VCaP (cell line): ENCODE measurements at regions not wholly inside any gene's neighbourhood (a gene's known extent, or its start where the extent isn't known, plus 50 kb on each side); places are given as distances from the start of the nearest gene placed in this dataset.

Experiments
- H3K27ac ChIP-seq: fragments of 450-650 bp; 2 replicates; pipeline ENCODE4 v1.5.1; 2017
- TF ChIP-seq, protein P1 (sequence below): fragments of 450-650 bp; conservative IDR thresholded peaks from 2 replicates; pipeline ENCODE4 v1.5.1; 2017; ENCODE audit warnings: mild to moderate bottlenecking, moderate library complexity

- TF ChIP-seq, protein P1, sequence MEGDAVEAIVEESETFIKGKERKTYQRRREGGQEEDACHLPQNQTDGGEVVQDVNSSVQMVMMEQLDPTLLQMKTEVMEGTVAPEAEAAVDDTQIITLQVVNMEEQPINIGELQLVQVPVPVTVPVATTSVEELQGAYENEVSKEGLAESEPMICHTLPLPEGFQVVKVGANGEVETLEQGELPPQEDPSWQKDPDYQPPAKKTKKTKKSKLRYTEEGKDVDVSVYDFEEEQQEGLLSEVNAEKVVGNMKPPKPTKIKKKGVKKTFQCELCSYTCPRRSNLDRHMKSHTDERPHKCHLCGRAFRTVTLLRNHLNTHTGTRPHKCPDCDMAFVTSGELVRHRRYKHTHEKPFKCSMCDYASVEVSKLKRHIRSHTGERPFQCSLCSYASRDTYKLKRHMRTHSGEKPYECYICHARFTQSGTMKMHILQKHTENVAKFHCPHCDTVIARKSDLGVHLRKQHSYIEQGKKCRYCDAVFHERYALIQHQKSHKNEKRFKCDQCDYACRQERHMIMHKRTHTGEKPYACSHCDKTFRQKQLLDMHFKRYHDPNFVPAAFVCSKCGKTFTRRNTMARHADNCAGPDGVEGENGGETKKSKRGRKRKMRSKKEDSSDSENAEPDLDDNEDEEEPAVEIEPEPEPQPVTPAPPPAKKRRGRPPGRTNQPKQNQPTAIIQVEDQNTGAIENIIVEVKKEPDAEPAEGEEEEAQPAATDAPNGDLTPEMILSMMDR = no peak
- H3K27ac ChIP-seq = no peak overlapping the region
Measured at GRCh38 chrX:143165778-143166177, 140.1 kb downstream of the SPANXN4 start.

- no peak overlapping the region for H3K27ac ChIP-seq
- TF ChIP-seq, protein P1 = no peak
Measured at GRCh38 chrX:143139681-143140080, 114.0 kb downstream of the SPANXN4 start.

DNA sequence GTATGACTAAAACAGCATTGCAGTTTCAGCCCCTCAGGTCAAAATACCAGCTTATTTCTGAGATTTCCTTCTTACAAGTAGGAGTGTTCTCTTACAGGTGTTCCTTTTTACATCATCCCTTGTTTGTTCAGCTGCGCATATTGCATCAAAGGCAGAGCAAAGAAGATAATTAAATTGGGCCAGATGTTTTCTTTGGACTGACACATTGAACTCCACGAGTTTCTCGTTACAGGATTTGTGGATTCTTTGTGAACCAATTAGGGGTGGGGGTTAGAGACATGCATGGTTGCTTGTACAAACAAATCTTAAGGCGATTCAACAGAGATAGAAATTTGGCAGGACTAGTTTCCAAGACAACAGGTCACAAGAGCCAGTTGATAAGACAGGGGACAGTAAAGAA, 95.7 kb downstream of the SPANXN4 start:
- no peak overlapping the region for H3K27ac ChIP-seq
- TF ChIP-seq, protein P1 = no peak

DNA sequence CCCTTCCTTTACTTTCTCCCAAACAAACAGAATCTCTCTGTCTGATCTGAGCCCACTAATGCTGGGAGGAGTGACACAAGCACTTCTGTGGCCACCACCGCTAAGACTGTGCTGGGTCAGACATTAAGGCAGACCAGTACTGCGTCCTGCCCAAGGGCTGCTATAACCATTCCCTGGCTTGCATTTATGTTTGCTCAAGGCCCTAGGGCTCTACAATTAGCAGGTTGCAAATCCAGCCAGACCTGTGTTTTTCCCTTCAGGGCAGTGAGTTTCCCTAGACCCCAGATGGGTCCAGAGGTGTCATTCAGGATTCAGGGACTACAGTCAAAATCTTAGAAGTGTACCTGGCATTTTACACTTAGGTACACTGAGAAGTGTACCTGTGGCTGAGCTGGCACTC, 89.7 kb downstream of the SPANXN4 start:
- no peak overlapping the region for H3K27ac ChIP-seq
- TF ChIP-seq, protein P1 = no peak

DNA sequence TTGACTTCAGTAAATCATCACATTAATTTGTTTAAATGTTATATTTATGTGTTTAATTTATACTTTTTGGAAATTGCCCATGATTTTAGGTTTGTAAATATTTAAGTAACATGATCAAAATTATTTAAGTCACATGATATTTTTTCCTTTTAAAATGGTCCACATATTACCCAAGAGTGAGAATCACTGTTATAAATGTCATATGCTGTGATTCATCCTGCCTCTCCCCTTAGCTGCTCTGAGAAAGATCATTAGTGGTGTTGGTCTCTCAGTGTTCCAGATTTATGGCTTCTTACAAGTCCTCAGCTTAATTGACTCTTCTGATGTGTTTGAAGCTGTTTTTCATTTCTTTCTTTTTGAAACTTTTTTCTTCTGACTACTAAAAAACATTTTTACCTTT, 70.1 kb downstream of the SPANXN4 start:
- H3K27ac ChIP-seq = no peak overlapping the region
- TF ChIP-seq, protein P1 = no peak

GRCh38 chrX:143095321-143095720, 69.6 kb downstream of the SPANXN4 start:
- TF ChIP-seq, protein P1 = no peak
- H3K27ac ChIP-seq = no peak overlapping the region

DNA sequence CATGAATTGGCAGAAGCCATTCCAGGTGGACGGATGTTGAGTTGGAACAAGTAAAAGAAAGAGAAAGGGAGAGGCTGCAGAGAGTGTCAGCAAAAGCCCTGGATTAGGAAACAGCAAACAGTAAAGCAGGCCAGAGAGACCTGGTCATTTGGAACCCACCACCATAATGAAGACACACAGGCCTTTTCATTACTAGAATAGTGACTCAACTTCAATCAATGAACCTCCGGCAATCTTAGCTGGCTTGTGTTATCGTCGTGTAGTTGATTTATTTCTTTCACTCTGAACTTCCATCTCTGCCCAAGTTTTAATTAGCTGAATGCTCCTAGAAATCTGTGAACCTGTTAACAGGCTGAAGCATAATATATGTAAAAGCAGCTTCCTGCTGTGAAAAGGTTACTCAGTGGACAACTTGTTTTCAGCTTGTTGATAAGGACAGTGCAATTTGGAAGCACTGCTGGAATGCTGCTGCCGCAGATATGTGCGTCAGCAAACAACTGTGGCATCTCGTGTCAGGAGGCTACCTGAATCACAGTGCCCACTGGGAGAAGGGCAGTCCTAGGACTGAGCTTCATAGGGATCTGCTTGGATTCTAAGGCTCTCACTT, 68.8 kb downstream of the SPANXN4 start:
- no peak overlapping the region for H3K27ac ChIP-seq
- TF ChIP-seq, protein P1 = no peak
